ENCODE measurements at regions not wholly inside any gene's neighbourhood (a gene's known extent, or its start where the extent isn't known, plus 50 kb on each side); places are given as distances from the start of the nearest gene placed in this dataset.

DNA sequence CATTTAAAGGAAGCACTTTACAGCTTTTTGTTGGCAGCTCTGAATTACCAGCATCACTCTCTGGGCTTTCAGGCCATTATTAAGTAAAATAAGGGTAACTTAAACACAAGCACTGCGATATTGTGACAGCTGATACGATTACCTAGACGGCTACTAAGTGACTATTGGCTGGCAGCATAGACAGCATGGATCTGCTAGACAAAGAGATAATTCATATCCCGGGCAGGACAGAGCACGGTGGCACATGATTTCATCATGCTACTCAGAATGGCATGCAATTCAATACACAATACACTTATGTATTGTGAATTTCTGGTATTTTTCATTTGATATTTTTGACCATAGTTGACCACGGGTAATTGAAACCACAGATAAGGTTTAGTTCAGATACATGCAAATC, 522.0 kb upstream of the LRRN3 start:
- Histone ChIP-seq H3K36me3 (no peaks in the 10 kb centered on the region), H3K4me3 (no peak overlapping the region), H3K4me1 (replicated peaks) (no peaks in the 10 kb centered on the region), H3K27me3 (replicated peaks; ENCODE audit: insufficient read depth) (no peaks in the 10 kb centered on the region), H3K9me3 (no peaks in the 10 kb centered on the region), H3K27ac (no peak overlapping the region)
- intact Hi-C loops (cut with DNase I): no loop called here
- TF ChIP-seq POLR2A (IDR thresholded peaks at IDR 0.05) (no peak), POLR2AphosphoS5 (IDR thresholded peaks at IDR 0.05) (no peak)
- DNase-seq (ENCODE audit: low spot score): no peak
- WGBS: 58% methylated on average over 6 of the region's 6 CpGs

DNA sequence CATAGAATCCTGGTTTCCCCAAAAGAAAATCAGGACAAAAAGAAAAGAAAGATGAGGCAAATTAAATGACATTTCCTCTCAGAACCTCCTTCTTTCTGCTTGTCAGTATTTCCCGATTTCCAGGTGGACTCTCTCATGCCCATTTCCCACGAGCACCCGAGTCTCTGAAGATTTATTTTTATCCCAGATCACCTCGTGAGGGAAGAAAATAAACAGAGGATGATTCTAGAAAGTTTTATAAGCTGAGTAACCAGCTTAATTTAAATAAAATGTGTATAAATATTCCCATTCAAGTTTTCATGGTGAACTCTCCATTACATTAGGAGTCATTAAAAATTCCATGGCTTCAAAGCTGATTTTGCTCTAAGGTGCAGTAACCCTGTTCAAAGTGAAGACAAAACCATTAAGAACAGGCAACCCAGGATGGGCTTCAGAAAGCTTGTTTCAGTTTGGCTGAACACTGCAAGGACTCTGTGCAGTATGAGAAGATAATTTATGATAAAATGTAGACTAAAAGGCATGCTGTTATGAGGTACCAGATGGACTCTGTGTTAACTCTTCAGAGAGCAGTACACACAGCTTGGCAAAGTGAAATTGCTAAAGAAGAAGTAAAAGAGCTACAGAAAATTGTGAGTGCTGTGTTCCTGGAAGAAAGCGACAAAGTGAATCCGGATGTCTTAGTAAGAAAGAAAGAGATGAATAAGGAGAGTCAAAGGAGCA, 521.3 kb upstream of the LRRN3 start:
- DNase-seq (ENCODE audit: low spot score): no peak
- H3K27me3 ChIP-seq (replicated peaks; ENCODE audit: insufficient read depth): no peaks in the 10 kb centered on the region
- WGBS: 47% methylated on average over 6 of the region's 6 CpGs
- H3K27ac ChIP-seq: no peak overlapping the region
- H3K4me3 ChIP-seq: no peak overlapping the region
- intact Hi-C loops (cut with DNase I): no loop called here
- no peaks in the 10 kb centered on the region for H3K9me3 ChIP-seq
- TF ChIP-seq POLR2A (IDR thresholded peaks at IDR 0.05) (no peak), POLR2AphosphoS5 (IDR thresholded peaks at IDR 0.05) (no peak)
- TF ChIP-seq, protein P1, sequence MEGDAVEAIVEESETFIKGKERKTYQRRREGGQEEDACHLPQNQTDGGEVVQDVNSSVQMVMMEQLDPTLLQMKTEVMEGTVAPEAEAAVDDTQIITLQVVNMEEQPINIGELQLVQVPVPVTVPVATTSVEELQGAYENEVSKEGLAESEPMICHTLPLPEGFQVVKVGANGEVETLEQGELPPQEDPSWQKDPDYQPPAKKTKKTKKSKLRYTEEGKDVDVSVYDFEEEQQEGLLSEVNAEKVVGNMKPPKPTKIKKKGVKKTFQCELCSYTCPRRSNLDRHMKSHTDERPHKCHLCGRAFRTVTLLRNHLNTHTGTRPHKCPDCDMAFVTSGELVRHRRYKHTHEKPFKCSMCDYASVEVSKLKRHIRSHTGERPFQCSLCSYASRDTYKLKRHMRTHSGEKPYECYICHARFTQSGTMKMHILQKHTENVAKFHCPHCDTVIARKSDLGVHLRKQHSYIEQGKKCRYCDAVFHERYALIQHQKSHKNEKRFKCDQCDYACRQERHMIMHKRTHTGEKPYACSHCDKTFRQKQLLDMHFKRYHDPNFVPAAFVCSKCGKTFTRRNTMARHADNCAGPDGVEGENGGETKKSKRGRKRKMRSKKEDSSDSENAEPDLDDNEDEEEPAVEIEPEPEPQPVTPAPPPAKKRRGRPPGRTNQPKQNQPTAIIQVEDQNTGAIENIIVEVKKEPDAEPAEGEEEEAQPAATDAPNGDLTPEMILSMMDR (IDR thresholded peaks at IDR 0.05): no peak
- no peaks in the 10 kb centered on the region for H3K4me1 ChIP-seq (replicated peaks)
- H3K36me3 ChIP-seq: no peaks in the 10 kb centered on the region

DNA sequence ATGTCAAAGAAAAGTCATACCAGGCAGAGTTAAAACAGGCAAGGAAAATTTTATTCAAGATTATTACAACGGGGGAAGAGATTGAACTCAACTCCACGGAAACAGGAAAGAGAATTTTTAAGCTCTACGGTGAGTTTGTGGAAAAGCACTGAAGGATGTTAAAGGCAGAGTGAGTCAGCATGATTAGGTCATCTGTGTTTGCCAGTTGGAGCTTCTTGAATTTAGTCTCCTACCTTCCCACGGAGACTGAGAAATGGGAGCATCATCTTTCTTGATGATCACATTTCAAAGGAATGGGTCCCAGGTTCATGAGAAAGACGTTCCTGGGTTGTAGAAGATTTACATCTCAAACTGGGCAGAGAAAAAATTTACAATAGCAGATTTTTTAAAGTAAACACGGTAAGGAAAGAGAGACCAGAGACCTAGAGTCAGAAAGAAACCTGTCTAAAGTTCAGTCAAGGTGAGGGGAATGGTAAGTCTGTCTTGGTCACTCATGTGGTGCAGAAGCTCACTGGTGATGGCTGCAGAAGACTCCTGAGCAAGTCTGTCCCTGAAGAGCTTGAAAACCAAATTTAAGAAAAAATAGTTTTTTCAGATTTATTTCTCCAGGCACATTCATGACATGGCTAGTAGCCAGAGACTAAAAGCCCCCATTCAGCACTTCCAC, 516.9 kb upstream of the LRRN3 start:
- 82% methylated on average over 6 of the region's 6 CpGs for WGBS
- DNase-seq (ENCODE audit: low spot score): no peak
- H3K4me1 ChIP-seq (replicated peaks): no peaks in the 10 kb centered on the region
- no peak overlapping the region for H3K27ac ChIP-seq
- H3K9me3 ChIP-seq: no peaks in the 10 kb centered on the region
- no peaks in the 10 kb centered on the region for H3K36me3 ChIP-seq
- TF ChIP-seq, protein P1 (IDR thresholded peaks at IDR 0.05): no peak
- no peak for TF ChIP-seq POLR2A (IDR thresholded peaks at IDR 0.05)
- no peaks in the 10 kb centered on the region for H3K27me3 ChIP-seq (replicated peaks; ENCODE audit: insufficient read depth)
- intact Hi-C loops (cut with DNase I): no loop called here
- no peak overlapping the region for H3K4me3 ChIP-seq

DNA sequence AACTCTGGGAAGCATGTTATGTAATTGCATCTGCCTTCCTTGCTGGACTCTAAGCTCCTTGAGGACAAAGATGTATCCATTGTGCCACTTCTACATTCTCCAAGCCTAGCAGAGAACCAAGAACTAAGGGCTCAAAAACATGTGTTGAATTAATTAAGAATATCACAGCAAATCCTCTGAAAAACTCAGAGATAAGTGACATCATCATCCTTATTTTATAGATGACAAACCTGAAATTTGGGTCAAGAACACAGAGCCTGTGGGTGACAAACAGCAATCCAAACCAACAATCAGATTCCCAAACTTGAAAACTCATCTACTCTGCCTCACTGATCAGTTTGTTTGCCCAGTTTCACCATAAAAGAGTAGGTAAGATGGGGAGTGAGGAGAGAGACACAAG, 503.6 kb upstream of the LRRN3 start:
- H3K9me3 ChIP-seq: no peaks in the 10 kb centered on the region
- H3K27ac ChIP-seq: no peak overlapping the region
- no peak overlapping the region for H3K4me3 ChIP-seq
- TF ChIP-seq, protein P1 (IDR thresholded peaks at IDR 0.05): no peak
- no peak for TF ChIP-seq POLR2AphosphoS5 (IDR thresholded peaks at IDR 0.05)
- TF ChIP-seq POLR2A (IDR thresholded peaks at IDR 0.05): no peak
- no peaks in the 10 kb centered on the region for H3K36me3 ChIP-seq
- H3K4me1 ChIP-seq (replicated peaks): no peaks in the 10 kb centered on the region
- no peak for DNase-seq (ENCODE audit: low spot score)
- no peaks in the 10 kb centered on the region for H3K27me3 ChIP-seq (replicated peaks; ENCODE audit: insufficient read depth)
- intact Hi-C loops (cut with DNase I): no loop called here

DNA sequence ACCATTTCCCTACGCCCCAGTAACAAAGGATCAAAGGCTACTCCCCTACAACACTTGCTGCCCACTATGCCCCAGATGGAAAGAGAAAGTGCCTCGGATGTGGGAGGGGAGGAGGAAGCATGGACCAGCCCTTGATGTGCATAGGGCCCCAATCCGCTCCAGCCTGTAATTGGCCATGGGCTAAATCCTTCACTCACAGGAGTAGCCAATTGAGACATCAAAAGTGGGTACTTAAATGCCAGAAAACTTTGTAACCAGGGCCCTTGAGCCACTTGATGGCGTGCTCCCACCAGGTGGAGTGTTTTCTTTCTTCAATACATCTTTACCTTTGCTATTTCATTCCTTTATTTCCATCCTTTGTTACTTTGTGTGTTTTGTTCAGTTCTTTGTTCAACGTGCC, 500.5 kb upstream of the LRRN3 start:
- Histone ChIP-seq H3K27ac (no peak overlapping the region), H3K4me1 (replicated peaks) (no peaks in the 10 kb centered on the region), H3K27me3 (replicated peaks; ENCODE audit: insufficient read depth) (no peaks in the 10 kb centered on the region), H3K4me3 (no peak overlapping the region), H3K36me3 (no peaks in the 10 kb centered on the region), H3K9me3 (no peaks in the 10 kb centered on the region)
- TF ChIP-seq POLR2AphosphoS5 (IDR thresholded peaks at IDR 0.05): no peak
- TF ChIP-seq, protein P1 (IDR thresholded peaks at IDR 0.05): no peak
- no peak for TF ChIP-seq POLR2A (IDR thresholded peaks at IDR 0.05)
- DNase-seq (ENCODE audit: low spot score): no peak
- intact Hi-C loops (cut with DNase I): no loop called here
- 92% methylated on average over 5 of the region's 5 CpGs for WGBS
